GM12874 (cell line): ENCODE measurements at regions not wholly inside any gene's neighbourhood (a gene's known extent, or its start where the extent isn't known, plus 50 kb on each side); places are given as distances from the start of the nearest gene placed in this dataset.

Source experiments
- TF ChIP-seq, protein P1 (sequence below): IDR thresholded peaks from 2 replicates; pipeline ENCODE4 v1.5.1; 2011; ENCODE audit warnings: low read depth, mild to moderate bottlenecking, control low read depth, low read length, moderate library complexity; ENCODE audit not compliant: insufficient read depth

GRCh38 chr13:47256618-47257017 lies 359.8 kb upstream of the HTR2A start:
- TF ChIP-seq, protein P1, sequence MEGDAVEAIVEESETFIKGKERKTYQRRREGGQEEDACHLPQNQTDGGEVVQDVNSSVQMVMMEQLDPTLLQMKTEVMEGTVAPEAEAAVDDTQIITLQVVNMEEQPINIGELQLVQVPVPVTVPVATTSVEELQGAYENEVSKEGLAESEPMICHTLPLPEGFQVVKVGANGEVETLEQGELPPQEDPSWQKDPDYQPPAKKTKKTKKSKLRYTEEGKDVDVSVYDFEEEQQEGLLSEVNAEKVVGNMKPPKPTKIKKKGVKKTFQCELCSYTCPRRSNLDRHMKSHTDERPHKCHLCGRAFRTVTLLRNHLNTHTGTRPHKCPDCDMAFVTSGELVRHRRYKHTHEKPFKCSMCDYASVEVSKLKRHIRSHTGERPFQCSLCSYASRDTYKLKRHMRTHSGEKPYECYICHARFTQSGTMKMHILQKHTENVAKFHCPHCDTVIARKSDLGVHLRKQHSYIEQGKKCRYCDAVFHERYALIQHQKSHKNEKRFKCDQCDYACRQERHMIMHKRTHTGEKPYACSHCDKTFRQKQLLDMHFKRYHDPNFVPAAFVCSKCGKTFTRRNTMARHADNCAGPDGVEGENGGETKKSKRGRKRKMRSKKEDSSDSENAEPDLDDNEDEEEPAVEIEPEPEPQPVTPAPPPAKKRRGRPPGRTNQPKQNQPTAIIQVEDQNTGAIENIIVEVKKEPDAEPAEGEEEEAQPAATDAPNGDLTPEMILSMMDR: no peak

DNA sequence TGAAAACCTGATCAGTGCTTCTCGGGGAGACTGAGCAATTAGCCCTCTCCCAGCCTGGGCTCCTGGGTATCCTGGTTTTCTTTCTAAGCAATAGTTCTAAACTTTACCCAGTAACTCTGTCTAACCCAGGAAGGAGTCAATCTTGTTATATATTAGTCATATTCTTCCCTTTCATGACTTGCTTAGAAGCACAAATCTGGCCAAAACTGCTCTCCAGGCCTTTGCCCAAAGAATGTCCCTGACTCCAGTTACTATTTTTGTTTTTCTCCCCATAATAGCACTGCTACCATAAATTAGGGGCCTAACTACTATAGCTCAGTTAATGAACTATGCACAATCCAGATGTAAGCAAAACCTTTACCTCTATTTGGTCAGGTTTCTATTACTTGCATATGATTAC lies 355.8 kb upstream of the HTR2A start:
- TF ChIP-seq, protein P1: no peak

DNA sequence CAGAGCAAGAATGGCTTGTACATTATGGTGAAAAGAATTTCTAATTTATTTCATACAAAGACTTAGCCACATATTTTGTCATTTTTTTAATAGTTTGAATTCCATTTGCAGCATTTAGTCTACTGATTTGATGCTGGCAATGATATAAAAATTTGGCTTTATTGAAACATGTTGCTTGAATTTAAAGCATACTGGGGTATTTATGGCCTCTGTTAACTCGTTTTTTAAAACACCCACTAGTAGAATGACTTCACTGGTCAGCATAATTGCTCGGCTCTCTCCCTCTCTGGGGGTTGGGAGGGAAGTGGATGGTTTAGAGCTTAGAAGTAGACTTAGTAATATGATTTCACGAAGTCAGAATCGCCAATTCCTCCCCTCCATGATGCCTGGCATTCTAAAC lies 354.9 kb upstream of the HTR2A start:
- TF ChIP-seq, protein P1: no peak

DNA sequence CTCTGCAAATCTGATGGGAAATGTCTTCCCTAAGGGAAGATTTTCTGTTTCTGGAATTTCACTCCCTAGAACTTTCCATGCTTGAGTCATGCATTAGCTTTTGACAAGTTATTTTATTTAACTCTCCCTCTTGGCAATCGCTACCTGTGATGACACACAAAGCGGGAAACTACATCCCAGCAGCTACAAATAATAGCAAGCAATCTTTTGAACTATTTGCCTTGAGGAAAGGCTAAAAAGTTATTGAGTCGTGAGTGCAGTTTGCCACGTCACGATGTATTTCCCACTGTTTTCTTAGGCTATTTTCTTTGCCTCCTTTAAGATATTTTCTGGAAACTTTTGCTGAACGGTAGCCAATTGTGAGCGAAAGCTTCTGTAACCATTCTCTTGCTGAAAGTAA lies 353.3 kb upstream of the HTR2A start:
- TF ChIP-seq, protein P1: no peak

GRCh38 chr13:47249266-47249665 lies 352.4 kb upstream of the HTR2A start:
- TF ChIP-seq, protein P1: no peak

GRCh38 chr13:47241446-47241845 lies 344.6 kb upstream of the HTR2A start:
- TF ChIP-seq, protein P1: no peak

DNA sequence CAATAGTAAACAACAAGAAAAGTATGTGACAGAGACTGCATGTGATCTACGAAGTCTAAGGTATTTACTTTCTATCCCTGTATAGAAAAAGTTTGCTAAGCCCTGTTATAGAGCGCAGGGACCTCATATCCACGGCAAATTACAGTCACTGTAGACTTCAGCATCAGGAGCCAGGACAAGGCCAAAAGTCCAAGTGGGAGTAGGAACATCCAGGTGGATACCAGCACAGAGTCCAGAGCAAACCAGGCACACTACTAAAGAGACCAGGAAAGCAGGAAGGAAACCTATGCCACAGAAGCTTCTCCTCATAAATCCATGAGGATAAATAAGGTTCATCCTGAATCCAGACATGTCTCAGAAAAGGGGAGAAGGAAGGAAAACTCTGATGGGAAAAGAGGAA lies 342.2 kb upstream of the HTR2A start:
- TF ChIP-seq, protein P1: no peak

DNA sequence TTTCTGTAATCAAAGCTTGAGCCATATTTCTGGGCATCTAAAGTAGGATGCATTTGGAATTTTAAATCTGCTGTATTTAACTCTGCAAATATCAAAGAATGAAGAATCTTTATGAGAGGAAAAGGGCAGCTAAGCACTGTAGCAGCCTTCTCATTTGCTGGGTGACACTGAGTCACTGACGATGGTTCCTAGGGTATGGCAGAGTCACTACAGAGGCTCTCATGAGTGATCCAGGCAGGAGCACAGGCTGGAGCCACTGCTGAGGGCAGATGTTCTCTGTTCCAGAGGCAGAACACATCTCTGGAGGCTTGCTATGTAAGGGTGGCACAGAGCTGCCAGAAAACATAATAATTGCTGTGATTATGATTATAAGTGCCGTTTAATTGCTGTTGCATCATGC lies 340.7 kb upstream of the HTR2A start:
- TF ChIP-seq, protein P1: no peak
